GM19397 (cell line): ENCODE measurements at regions not wholly inside any gene's neighbourhood (a gene's known extent, or its start where the extent isn't known, plus 50 kb on each side); places are given as distances from the start of the nearest gene placed in this dataset.

Source experiments
- ATAC-seq: cut with Tn5 transposase; IDR thresholded peaks from one replicate; pipeline ENCODE4 v1.9.1; 2021; ENCODE audit warnings: mild to moderate bottlenecking, moderate library complexity; ENCODE audit not compliant: unreplicated experiment

DNA sequence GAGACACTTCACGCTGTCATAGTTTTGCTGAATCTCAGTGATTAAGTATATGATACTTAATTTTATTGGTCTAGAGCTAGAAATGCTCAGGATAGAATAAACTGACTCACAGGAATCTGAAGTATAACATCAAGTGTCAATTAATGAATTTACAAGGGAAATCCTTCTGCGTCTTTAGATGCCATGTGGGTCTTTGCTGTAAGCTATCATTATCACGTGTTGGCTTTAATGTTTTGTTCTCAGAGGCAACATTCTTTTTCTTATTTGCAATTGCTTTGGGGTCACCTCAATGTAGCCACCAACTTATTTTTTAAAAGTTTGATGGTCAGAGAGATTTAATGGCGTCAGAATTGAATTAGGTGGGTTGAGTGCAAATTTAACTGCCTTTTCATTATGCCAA, 680.1 kb upstream of the PTBP2 start:
- ATAC-seq, result no peak

GRCh38 chr1:96048572-96049212, 672.9 kb upstream of the PTBP2 start:
- no peak for ATAC-seq

DNA sequence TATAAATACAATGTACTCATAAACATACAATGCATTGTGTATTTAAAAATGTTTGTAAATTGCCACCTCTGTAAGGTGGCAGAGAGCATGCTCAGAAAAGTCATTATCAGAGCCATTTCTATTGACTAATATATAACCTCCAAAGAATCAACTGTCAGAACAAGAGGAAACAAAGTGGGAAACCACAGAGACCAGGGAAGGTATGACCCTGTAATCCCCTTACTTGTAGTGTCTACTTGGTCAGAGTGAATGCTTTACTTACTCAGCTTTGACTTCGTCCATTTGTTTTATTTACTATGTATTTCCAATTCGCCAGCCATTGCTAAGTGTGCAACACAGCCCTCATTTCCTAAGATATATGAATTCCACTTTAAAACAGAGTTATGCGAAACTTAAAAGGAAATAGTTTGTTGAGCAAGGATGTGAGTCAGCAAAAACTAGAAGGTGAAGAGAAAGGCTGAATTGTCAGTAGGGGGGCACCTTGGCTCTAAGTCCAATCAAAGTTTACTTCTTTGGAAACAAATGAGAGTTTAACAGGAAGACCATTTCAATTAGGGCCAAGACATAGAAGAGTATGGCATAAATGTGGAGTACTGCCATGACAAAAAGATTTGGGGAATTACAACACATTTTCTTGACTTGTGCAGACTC, 671.7 kb upstream of the PTBP2 start:
- ATAC-seq, result no peak

- no peak for ATAC-seq
These were observed 662.3 kb upstream of the PTBP2 start for GRCh38 chr1:96059276-96059675.

- ATAC-seq, result no peak
These were observed 661.8 kb upstream of the PTBP2 start for GRCh38 chr1:96059736-96060135.

DNA sequence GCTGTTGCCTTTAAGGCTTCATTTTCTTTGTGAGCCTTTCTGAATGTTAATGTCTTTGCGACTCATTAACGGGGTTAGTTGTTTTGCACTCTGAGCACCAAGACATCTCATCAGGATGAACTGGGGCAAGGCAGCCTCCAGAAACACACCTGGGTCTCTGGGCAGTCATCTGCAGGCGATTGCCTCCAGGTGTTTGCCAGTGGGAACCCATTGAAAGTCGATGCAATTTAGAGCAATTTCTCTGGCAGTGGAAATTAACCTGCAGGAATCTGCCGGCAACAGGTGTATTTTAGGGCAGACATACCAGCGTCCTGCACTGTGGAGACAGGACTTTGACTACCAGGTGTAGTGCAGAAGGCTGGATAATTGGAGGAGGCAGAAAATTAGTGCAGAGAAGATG, 661.0 kb upstream of the PTBP2 start:
- ATAC-seq, result no peak

- no peak for ATAC-seq
These were observed 649.6 kb upstream of the PTBP2 start for GRCh38 chr1:96072021-96072420.

GRCh38 chr1:96073100-96073499, 648.5 kb upstream of the PTBP2 start:
- ATAC-seq, result no peak

DNA sequence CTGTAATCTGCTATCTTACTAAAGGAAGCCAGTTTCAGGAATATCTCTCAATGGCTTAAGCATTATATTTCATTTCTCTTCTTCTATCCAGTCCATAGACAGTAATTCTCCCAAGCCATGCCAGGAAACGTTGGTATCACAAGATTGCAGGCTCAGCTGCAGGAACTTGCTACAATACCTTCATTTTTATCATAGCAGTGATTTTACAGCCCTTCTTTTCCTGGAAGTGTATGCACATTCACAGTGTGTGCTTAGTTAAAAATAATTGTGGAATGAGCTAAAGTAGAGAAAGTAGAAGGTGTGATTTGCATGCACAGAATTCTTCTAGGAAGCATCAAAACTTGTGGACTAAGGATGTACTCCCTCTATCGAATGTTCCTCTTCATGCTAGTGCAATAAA, 647.2 kb upstream of the PTBP2 start:
- no peak for ATAC-seq

- no peak for ATAC-seq
These were observed 646.6 kb upstream of the PTBP2 start for GRCh38 chr1:96074876-96075577.

DNA sequence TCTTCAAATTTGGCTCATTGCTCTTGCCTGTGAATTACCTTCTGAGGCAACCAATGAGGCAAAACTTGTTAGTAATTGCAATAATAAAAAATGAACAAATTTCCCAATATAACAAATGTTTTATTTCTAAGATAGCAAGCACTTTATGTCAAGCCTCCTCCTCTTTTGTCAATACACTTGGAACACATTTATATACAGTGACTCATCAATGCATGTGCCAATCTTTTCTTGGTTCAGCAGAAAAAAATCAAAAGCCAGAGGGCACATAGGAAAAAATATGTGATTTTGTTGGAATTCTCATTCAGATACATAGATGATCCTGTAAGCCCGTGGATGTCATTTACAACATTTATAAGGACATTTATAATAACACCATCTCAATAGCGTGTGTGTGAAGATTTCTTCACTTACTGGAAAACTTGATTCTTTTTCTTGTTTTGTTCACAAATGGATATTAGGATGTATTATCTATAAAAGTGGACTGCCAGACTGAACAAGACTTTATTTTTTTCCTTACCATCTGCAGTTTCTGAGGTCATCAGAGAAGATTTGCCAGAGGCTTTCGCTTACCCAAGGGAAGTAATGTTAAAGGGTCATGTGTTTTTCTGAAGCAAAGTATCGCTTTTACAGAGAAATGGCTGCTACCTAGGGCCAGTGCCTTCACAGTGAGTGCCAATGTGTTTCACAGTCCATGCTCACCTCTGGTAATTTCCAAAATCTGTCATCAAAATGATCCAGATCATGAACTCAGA, 645.7 kb upstream of the PTBP2 start:
- ATAC-seq, result no peak

GRCh38 chr1:96076589-96076988, 645.0 kb upstream of the PTBP2 start:
- no peak for ATAC-seq

- no peak for ATAC-seq
These were observed 642.0 kb upstream of the PTBP2 start for GRCh38 chr1:96079581-96079980.

- no peak for ATAC-seq
These were observed 640.7 kb upstream of the PTBP2 start for GRCh38 chr1:96080925-96081324.

DNA sequence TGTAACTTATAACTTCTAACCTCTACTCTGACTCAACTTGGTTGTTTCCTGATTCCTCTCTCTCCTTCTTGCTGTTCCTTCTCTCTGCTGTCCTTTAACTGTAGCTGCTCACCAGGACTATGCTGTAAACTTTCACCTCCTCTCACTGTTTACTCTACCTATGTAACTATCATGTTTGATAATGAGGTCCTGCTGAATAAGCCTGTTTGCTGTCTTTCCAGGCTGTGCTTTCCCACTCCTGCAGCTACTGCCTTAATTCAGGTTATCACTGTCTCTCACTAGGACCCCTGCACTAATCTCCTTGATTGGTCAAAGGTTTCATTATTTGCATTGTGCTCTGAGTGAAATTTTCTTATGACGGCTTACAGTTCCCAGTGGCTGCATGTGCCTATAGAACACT, 633.9 kb upstream of the PTBP2 start:
- no peak for ATAC-seq

DNA sequence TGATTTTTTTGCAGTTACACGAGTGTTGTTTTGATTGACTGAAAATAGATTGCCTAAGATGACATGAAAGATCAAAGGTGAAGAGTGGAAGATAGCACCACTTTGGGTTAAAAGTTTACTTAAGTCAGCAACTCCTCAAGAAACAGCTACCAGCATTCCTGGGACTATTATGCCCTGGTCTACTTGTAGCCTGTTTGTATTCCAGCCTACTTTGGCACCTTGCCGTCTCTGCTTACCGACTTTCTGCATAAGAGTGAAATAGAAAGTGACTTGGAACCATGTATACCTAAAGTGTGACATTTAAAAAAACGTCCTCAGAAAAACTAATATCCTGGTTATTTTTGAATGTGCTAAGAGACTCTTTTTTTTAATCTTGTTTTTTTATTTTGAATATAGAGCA, 631.5 kb upstream of the PTBP2 start:
- ATAC-seq, result no peak

GRCh38 chr1:96095849-96096612, 625.6 kb upstream of the PTBP2 start:
- ATAC-seq, result no peak

- no peak for ATAC-seq
These were observed 624.8 kb upstream of the PTBP2 start for GRCh38 chr1:96096613-96097321.

DNA sequence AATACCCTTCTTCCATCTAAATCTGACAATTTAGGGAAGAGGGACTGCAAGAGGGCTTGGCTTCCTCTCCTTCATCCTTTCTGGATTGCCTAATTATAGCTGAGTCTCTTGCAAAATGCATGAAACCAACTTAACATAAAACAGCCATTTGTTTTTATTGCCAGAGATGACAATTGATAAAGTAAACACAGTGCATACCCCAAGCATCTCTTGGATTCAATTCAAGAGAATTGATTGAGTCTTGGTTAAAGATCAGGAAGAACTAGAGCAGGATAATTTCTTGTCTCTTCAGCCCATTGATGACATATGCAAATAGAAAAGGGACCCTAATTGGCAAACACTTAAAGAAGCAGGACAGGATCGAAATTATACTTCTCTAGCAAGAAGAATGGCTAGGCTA, 617.1 kb upstream of the PTBP2 start:
- ATAC-seq, result no peak

DNA sequence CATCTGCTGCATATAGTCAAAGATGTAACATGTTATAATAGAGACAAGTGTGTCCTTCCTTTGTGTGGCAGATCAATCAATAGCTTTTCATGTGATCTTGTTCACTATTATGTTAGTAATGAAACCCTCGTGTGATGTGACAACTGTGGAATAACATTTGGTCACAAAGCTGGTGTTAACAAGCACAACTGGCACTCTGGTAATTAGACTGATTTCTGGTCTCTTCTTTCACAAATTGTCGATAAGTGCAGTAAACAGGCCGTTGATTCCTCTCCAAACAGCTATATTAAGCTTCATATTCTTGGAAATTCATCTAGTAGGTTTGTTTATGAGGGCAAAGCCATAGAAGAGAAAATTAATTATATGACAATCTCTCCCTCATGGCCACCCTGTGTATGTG, 616.7 kb upstream of the PTBP2 start:
- no peak for ATAC-seq
